Stimulated activated naive B cell treated with anti-CD40 and anti-IgM and Interleukin-4, amounts not matched to agents 10 μg/mL and 1 μg/mL and 100 μg/mL, for 72 hours (primary cell): ENCODE measurements at regions not wholly inside any gene's neighbourhood (a gene's known extent, or its start where the extent isn't known, plus 50 kb on each side); places are given as distances from the start of the nearest gene placed in this dataset.
A peak's percentile ranks its signal among the peaks of the same experiment; 100 is the strongest.
"Not testable (repeated sequence)": the region's sequence is repeated elsewhere in the genome, so short reads cannot be mapped to it uniquely, and the experiment has no call there.

Experiments used
- ATAC-seq, 2 donors: fragments of 150-1000 bp; cut with Tn5 transposase; replicated peaks; 2 replicates each; pipeline ENCODE4 v1.10.0; 2021; ENCODE audit warnings: moderate library complexity in 1 of 2
- DNase-seq: peaks from one replicate; pipeline ENCODE4 v3.0.0; 2021
- H3K27ac Mint-ChIP-seq: one replicate; pipeline ENCODE4 v1.8.0; 2022; ENCODE audit warnings: mild to moderate bottlenecking, mixed read lengths
- H3K27me3 Mint-ChIP-seq, 2 donors: one replicate each; pipeline ENCODE4 v1.8.0; 2022; ENCODE audit warnings: mixed read lengths in 2 of 2
- H3K36me3 Mint-ChIP-seq, 2 donors: one replicate each; pipeline ENCODE4 v1.8.0; 2022; ENCODE audit warnings: mixed read lengths in 2 of 2, mild to moderate bottlenecking in 1 of 2
- H3K4me1 Mint-ChIP-seq, 2 donors: one replicate each; pipeline ENCODE4 v1.8.0; 2022; ENCODE audit warnings: mixed read lengths in 2 of 2, mild to moderate bottlenecking in 1 of 2
- H3K4me3 Mint-ChIP-seq, 2 donors: one replicate each; pipeline ENCODE4 v1.8.0; 2022; ENCODE audit warnings: mild to moderate bottlenecking in 2 of 2, mixed read lengths in 2 of 2, moderate library complexity in 1 of 2
- H3K9me3 Mint-ChIP-seq, 2 donors: one replicate each; pipeline ENCODE4 v1.8.0; 2022; ENCODE audit warnings: mixed read lengths in 2 of 2, mild to moderate bottlenecking in 1 of 2

GRCh38 chr1:241447031-241447644 lies 72.4 kb downstream of the FH start:
- no peak overlapping the region for H3K27ac Mint-ChIP-seq
- peaks cover 0 to 3% of the 10 kb centered on the region in 2 donors for H3K36me3 Mint-ChIP-seq
- H3K4me3 Mint-ChIP-seq = no peak overlapping the region
- no peak for DNase-seq
- peaks cover 4 to 22% of the 10 kb centered on the region in 2 donors for H3K27me3 Mint-ChIP-seq
- ATAC-seq = no peak
- H3K4me1 Mint-ChIP-seq = no peaks in the 10 kb centered on the region
- H3K9me3 Mint-ChIP-seq = peaks cover 13 to 22% of the 10 kb centered on the region in 2 donors

DNA sequence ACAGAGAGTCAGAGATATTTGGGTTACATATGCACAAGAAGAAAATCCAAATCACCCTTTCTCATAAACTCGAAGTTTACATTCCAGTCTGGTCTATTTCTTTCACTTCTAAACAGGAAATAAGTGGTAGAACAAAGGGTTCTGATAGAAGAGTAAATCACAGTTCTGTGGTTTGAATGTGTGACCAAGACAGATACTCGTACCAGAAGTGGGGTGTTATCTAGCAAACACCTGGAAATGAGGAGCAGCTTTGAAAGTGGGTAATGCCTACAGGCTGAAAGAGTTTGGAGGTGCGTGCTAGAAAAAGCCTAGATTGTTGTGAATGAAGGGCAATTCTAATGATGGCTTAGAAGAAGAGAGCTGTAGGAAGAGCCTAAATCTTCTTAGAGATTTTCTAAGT lies 74.7 kb downstream of the FH start:
- no peak for ATAC-seq
- H3K27ac Mint-ChIP-seq = no peak overlapping the region
- H3K4me3 Mint-ChIP-seq = no peak overlapping the region
- DNase-seq = no peak
- peaks cover 0 to 3% of the 10 kb centered on the region in 2 donors for H3K36me3 Mint-ChIP-seq
- peaks cover 8 to 16% of the 10 kb centered on the region in 2 donors for H3K27me3 Mint-ChIP-seq
- H3K9me3 Mint-ChIP-seq = peaks cover 9 to 18% of the 10 kb centered on the region in 2 donors
- H3K4me1 Mint-ChIP-seq = no peaks in the 10 kb centered on the region

DNA sequence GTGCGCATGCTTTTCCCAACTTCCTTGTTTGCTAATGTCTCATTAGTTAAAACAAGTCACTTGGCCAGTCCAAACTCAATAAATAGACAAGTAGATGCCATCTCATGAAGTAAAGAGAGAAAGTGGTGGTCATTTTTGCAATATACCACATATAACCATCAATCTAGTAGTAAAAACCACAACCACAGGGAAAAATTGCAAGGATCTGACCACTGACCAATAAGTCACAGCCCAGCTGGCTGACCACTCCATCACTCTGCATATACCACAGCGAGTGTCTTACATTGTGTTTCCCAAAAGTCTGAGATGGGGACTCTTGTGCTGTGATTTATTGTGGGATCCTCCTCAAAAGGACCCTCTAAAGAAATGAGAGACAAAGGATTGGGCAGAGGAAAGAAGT lies 76.0 kb downstream of the FH start:
- no peak overlapping the region for H3K4me3 Mint-ChIP-seq
- H3K4me1 Mint-ChIP-seq = no peaks in the 10 kb centered on the region
- no peak overlapping the region for H3K27ac Mint-ChIP-seq
- peaks cover 0 to 3% of the 10 kb centered on the region in 2 donors for H3K36me3 Mint-ChIP-seq
- no peak for ATAC-seq
- peaks cover 12 to 21% of the 10 kb centered on the region in 2 donors for H3K27me3 Mint-ChIP-seq
- H3K9me3 Mint-ChIP-seq = peaks cover 6 to 18% of the 10 kb centered on the region in 2 donors
- no peak for DNase-seq

DNA sequence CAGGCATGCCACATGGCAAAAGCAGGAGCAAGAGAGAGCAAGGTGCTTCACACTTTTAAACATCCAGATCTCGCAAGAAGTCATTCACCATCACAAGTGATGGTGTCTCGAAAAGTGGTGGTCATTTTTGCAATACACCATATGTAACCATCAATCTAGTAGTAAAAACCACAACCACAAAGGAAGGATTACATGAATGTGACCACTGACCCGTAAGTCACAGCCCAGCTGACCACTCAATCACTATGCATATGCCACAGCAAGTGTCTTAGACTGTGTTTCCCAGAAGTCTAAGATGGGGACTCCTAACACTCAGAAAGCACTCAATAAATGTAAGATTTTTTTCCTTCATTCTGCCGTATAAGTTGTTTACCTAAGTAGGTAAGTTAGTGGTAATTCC lies 76.9 kb downstream of the FH start:
- H3K27ac Mint-ChIP-seq = no peak overlapping the region
- peaks cover 6 to 14% of the 10 kb centered on the region in 2 donors for H3K9me3 Mint-ChIP-seq
- H3K36me3 Mint-ChIP-seq = peaks cover 0 to 3% of the 10 kb centered on the region in 2 donors
- ATAC-seq = no peak
- DNase-seq = no peak
- no peaks in the 10 kb centered on the region for H3K4me1 Mint-ChIP-seq
- H3K27me3 Mint-ChIP-seq = peaks cover 12 to 19% of the 10 kb centered on the region in 2 donors
- H3K4me3 Mint-ChIP-seq = no peak overlapping the region

DNA sequence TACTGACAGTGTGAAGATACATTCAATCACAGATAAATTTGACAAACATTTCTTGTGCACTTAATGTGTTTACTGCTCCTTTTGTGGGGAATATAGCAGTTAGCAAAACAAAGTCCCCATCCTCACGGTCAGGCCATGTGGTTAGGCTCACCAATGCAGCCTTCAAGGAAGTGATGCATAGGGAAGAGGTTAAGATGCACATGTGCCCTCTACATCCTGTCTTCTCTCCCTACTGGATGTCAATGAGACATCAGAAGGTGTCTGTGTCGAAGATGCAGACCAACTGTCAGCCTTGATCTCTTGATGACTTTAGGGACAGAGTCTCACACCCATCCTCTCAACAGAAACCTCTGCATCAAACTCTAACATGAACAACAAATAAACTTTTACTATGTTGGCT lies 78.7 kb downstream of the FH start:
- H3K36me3 Mint-ChIP-seq = peaks cover 0 to 3% of the 10 kb centered on the region in 2 donors
- no peak for DNase-seq
- H3K4me3 Mint-ChIP-seq = no peak overlapping the region
- H3K27me3 Mint-ChIP-seq = peaks cover 12 to 16% of the 10 kb centered on the region in 2 donors
- no peak overlapping the region for H3K27ac Mint-ChIP-seq
- no peaks in the 10 kb centered on the region for H3K4me1 Mint-ChIP-seq
- peaks cover 7 to 14% of the 10 kb centered on the region in 2 donors for H3K9me3 Mint-ChIP-seq
- no peak for ATAC-seq

DNA sequence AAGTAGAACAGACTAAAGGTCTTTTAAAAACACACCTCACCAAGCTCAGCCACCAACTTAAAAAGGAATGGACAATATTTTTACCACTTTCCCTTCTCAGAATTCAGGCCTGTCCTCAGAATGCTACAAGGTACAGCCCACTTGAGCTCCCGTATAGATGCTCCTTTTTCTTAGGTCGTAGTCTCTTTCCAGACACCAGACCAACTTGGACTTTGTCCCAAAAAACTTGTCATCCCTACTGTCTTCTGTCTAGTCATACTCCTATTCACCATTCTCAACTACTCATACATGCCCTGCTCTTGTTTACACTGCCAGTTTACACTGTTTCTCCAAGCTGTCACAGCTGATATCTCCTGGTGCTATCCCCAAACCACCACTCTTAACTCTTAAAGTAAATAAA lies 80.9 kb downstream of the FH start:
- not testable (repeated sequence) for H3K4me1 Mint-ChIP-seq, ATAC-seq, H3K36me3 Mint-ChIP-seq, H3K4me3 Mint-ChIP-seq, H3K27ac Mint-ChIP-seq, H3K9me3 Mint-ChIP-seq, DNase-seq
- peaks cover 21 to 23% of the 10 kb centered on the region in 2 donors for H3K27me3 Mint-ChIP-seq

DNA sequence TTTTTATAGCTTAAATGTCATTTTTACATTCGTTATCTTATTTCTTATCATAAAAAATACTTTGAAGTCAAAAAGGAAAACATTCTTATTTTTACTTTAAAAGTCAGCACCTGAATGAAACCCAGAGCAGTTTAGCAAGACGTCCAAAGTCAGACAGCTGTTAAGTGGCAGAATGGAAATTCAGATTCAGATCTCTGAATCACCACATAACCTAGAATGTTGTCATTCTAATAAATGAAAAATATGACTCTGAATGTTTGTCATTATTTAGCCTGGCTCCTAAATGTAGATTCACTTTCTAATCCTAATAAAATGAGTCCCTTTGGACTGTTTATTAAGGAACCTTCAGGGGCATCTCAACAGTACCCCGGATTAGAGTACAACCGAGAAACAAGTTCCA lies 75.2 kb upstream of the RGS7 start:
- Mint-ChIP-seq H3K36me3 (peaks cover 0 to 6% of the 10 kb centered on the region in 2 donors), H3K4me1 (no peaks in the 10 kb centered on the region), H3K9me3 (peaks cover 8 to 9% of the 10 kb centered on the region in 2 donors), H3K27ac (no peak overlapping the region), H3K27me3 (peaks cover 25 to 36% of the 10 kb centered on the region in 2 donors), H3K4me3 (no peak overlapping the region)
- ATAC-seq (no peak), DNase-seq (no peak)

- Mint-ChIP-seq H3K4me3 (peak overlapping the region in 1 of 2 donors; percentile 52), H3K27me3 (peaks cover 44 to 62% of the 10 kb centered on the region in 2 donors)
- DNase-seq, ATAC-seq, H3K27ac Mint-ChIP-seq, H3K9me3 Mint-ChIP-seq, H3K36me3 Mint-ChIP-seq, H3K4me1 Mint-ChIP-seq: not testable (repeated sequence)
Measured at GRCh38 chr1:241425091-241425490, 68.1 kb upstream of the RGS7 start.

DNA sequence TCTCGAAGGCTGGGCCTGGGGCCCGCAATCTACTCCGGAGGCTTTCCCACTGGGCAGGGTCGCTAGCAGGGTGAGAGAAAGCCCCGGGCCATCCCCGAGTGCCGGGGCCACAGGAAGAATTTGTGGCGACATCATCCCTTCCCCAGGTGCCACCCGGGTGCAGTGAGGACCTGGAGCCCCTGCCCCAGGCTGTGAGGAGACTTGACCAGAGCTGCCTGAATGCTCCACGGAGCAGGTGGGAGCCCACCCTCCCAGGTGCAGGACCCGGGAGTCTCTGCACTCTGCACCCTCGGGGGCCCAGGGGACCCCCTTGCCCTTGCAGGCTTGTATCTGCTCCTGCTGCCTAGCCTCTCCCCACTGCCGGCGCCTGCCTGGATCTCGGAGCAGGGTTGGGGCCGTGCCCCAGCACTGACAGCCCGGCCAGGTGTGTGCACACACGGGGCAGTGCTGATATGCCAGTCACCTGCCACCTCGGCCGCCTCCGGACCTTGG lies 67.5 kb upstream of the RGS7 start:
- peaks cover 5 to 6% of the 10 kb centered on the region in 2 donors for H3K4me1 Mint-ChIP-seq
- no peak overlapping the region for H3K27ac Mint-ChIP-seq
- H3K4me3 Mint-ChIP-seq = peak overlapping the region; percentile 76 to 81
- H3K27me3 Mint-ChIP-seq = peaks cover 46 to 61% of the 10 kb centered on the region in 2 donors
- peak in 1 of 2 donors; percentile 6 for ATAC-seq
- peaks cover 0 to 2% of the 10 kb centered on the region in 2 donors for H3K36me3 Mint-ChIP-seq
- DNase-seq = no peak
- H3K9me3 Mint-ChIP-seq = peaks cover 2 to 4% of the 10 kb centered on the region in 2 donors

DNA sequence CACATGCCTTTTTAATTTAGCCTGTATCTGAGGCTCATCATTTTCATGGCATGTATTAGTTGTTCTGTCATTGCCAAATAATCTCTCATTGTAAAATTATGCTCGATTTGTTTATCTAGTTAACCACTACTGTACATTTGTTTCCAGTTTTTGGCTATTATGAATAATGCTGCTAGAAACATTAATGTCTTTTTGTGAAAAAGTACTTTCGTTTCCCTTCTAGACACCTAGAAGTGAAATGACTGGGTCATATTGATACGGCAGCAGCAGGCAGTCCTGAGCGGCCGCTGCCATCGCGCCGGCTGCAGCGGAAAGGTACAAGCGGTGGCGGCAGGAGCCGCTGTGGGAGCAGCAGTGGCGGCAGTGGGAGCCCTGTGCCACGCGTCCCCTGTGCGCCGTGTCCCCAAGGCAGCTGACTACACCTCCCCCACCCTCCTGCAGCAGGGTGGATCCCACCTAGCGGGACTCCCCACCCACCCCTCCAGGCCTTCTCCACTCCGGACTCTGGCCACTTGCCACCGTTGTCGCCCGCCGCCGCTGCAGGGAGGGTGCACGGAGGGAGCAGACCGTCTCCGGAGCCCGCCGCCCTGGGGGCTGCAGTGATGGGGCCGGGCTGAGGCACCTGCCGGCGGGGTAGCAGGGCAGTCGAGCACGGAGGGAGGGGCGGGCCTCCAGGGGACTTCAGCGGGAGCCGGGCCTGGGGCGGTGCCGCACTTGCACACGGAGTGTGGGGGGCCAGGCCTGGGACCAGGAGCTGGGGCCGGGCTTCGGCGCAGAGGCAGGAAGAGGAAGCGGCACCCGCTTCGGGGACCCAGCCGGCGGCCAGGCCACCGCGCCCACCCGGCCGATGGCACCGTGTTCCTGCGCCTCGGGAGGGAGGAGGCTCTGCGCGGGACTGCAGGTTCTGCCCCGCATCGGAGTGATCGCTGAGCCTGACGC lies 66.8 kb upstream of the RGS7 start:
- DNase-seq = peak; percentile 25
- peaks cover 46 to 60% of the 10 kb centered on the region in 2 donors for H3K27me3 Mint-ChIP-seq
- H3K4me1 Mint-ChIP-seq = peaks cover 5 to 6% of the 10 kb centered on the region in 2 donors

GRCh38 chr1:241422470-241422869 lies 65.5 kb upstream of the RGS7 start:
- H3K27me3 Mint-ChIP-seq = peaks cover 43 to 55% of the 10 kb centered on the region in 2 donors
- H3K9me3 Mint-ChIP-seq = peaks cover 2 to 8% of the 10 kb centered on the region in 2 donors
- H3K4me3 Mint-ChIP-seq = no peak overlapping the region

More for the DNA sequence above, 66.8 kb upstream of the RGS7 start:
- ATAC-seq = peak; percentile 89
- Mint-ChIP-seq H3K9me3 (peaks cover 2 to 5% of the 10 kb centered on the region in 2 donors), H3K27ac (no peak overlapping the region), H3K4me3 (peak overlapping the region; percentile 76 to 81), H3K36me3 (peaks cover 0 to 2% of the 10 kb centered on the region in 2 donors)

DNA sequence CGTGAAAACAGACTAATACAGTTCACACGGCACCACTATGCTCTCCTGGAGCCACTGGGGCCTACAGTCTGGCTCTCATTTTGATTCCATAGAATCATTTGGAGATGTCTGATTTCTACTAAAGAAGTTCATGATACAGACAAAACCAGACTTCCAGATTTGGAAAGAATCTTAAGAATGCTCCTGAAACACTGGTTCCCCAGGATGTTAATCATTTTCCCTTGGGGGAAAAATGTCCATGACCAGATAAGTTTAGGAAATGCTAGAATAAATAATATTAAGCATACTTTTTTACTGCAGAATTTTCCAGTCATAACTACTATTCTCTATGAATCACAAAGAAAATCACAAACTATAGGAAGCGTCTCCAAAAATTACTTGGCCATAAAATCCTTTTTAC lies 63.0 kb upstream of the RGS7 start:
- no peak for DNase-seq
- H3K36me3 Mint-ChIP-seq = peaks cover 0 to 2% of the 10 kb centered on the region in 2 donors
- H3K9me3 Mint-ChIP-seq = peaks cover 2 to 8% of the 10 kb centered on the region in 2 donors
- H3K4me3 Mint-ChIP-seq = no peak overlapping the region
- peaks cover 26 to 35% of the 10 kb centered on the region in 2 donors for H3K27me3 Mint-ChIP-seq
- H3K4me1 Mint-ChIP-seq = peaks cover 5 to 6% of the 10 kb centered on the region in 2 donors
- no peak for ATAC-seq
- H3K27ac Mint-ChIP-seq = no peak overlapping the region

More at GRCh38 chr1:241422470-241422869, 65.5 kb upstream of the RGS7 start:
- DNase-seq (no peak), ATAC-seq (no peak)
- Mint-ChIP-seq H3K4me1 (peaks cover 5 to 6% of the 10 kb centered on the region in 2 donors), H3K36me3 (peaks cover 0 to 2% of the 10 kb centered on the region in 2 donors), H3K27ac (no peak overlapping the region)

- no peaks in the 10 kb centered on the region for H3K4me1 Mint-ChIP-seq
Measured at GRCh38 chr1:241417258-241417657, 60.3 kb upstream of the RGS7 start.

DNA sequence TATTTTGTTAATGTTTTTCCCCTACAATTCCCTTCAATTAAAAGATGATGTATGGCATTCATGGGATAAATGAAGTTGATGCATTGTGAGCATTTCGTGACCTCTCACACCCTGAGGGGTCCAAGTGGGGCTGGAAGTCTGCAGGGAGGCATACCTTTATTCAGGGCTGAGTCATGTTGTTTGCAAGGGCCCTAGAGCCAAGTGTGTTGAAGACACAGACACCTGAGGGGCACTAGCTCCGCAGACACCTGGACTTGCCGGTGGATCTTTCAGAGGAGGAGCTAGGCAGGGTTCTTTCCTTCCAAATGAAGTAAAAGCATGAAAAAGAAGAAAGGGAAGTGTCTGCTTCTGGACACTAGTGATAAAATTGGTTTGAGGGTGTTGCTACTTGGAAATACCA lies 57.0 kb upstream of the RGS7 start:
- Mint-ChIP-seq H3K27ac (no peak overlapping the region), H3K36me3 (no peaks in the 10 kb centered on the region), H3K27me3 (peaks cover 27 to 33% of the 10 kb centered on the region in 2 donors), H3K4me1 (no peaks in the 10 kb centered on the region), H3K4me3 (no peak overlapping the region), H3K9me3 (peaks cover 0 to 3% of the 10 kb centered on the region in 2 donors)
- no peak for ATAC-seq
- DNase-seq = no peak

More at GRCh38 chr1:241417258-241417657, 60.3 kb upstream of the RGS7 start:
- no peak for DNase-seq
- ATAC-seq = no peak
- no peaks in the 10 kb centered on the region for H3K36me3 Mint-ChIP-seq
- peaks cover 19 to 32% of the 10 kb centered on the region in 2 donors for H3K27me3 Mint-ChIP-seq
- H3K4me3 Mint-ChIP-seq = no peak overlapping the region
- no peak overlapping the region for H3K27ac Mint-ChIP-seq
- peaks cover 2 to 8% of the 10 kb centered on the region in 2 donors for H3K9me3 Mint-ChIP-seq
